Putamen (tissue), 1 donor: ENCODE measurements at regions not wholly inside any gene's neighbourhood (a gene's known extent, or its start where the extent isn't known, plus 50 kb on each side); places are given as distances from the start of the nearest gene placed in this dataset.

ENCODE experiments used
- DNase-seq: peaks from one replicate; pipeline ENCODE4 v3.0.0-alpha.2; 2016; ENCODE audit warnings: low spot score

DNA sequence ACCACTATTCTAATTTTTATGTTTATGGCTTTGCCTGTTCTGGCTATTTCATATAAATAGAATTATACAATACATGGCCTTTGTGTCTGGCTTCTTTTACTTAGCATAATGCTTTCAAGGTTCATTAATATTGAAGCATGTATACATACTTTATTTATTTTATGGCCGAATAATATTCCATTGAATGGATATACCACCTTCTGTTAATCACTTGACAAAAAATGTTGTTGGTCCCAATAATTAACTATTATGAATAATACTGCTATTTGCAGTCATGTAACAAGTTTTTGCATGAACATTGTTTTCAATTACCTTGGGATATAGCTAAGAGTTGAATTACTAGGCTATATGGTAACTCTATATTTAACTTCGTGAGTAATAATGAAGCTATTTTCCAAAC lies 767.5 kb downstream of the INHBA start:
- no peak for DNase-seq

DNA sequence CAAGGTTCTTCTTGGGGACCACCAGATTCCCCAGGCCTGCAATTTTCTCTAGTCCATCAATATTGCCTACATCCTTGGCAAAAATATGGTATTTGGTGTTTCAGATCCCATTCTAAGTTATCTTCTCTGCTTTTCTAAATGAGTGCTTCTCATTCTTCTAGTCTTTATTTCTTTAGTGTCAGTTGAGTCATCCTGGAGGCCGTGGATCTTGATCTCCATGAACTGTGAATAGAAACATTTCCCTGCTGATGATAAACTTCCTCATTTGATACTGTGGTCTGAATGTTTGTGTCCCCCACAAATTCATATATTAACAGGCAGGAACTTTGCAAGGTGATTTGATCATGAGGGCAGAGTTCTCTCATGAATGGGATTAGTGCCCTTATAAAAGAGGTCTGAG lies 779.3 kb downstream of the INHBA start:
- DNase-seq: no peak

GRCh38 chr7:40922316-40922670 lies 780.6 kb downstream of the INHBA start:
- DNase-seq: no peak

GRCh38 chr7:40921589-40922315 lies 781.1 kb downstream of the INHBA start:
- DNase-seq: no peak

DNA sequence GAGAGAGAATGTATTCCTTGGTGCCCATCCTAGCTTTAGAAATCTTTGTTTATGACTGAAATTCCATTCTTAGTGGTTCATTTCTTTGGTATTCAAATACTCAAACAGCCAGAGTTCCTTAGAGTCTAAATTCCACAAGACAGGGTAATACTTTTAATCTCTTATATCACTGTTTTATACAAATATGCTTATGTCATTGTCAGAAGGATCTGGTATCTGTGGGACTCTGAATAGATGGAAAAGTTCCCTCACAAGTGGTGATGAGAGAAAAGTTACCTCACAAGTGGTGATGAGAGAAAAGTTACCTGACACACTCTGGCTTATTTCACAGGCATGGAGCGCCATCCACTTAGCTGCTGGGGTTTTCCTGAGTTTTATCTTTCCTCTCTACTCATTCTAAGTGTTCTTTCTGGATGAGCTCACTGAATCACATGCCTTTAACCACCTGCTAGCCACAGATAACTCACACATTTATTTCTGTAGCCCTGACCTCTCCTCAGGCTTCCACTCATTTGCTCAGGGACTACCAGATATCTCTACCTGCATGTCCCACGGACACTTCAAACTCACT lies 784.0 kb downstream of the SUGCT start:
- no peak for DNase-seq

DNA sequence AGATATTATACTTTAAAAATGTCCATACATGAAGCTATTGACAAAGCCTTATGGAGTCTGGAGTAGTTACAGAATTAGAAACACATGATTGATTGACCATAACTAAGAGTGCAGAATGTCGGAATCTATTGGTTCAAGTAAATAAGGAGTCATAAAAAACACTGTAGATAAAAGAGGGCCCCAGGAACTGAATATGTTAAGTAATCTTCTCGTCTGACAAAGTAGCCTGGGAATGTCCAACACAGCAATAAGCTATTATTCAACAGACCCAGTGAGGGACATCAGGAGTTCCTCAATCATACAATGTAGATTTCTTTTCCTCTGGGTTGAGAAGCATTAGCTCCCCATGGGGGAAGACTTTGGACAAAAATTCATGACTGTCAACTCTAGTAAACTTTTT lies 782.0 kb downstream of the SUGCT start:
- no peak for DNase-seq

- no peak for DNase-seq
Measured at GRCh38 chr7:40915071-40915470, 780.3 kb downstream of the SUGCT start.
